ENCODE measurements at regions not wholly inside any gene's neighbourhood (a gene's known extent, or its start where the extent isn't known, plus 50 kb on each side); places are given as distances from the start of the nearest gene placed in this dataset.

- no peak overlapping the region for H3K27ac ChIP-seq
- TF ChIP-seq CTCF (IDR thresholded peaks at IDR 0.05) (no peak), ZFX (IDR thresholded peaks at IDR 0.05; ENCODE audit: borderline replicate concordance) (no peak)
These were observed 129.4 kb upstream of the PAX6 start for GRCh38 chr11:31940371-31941037.

DNA sequence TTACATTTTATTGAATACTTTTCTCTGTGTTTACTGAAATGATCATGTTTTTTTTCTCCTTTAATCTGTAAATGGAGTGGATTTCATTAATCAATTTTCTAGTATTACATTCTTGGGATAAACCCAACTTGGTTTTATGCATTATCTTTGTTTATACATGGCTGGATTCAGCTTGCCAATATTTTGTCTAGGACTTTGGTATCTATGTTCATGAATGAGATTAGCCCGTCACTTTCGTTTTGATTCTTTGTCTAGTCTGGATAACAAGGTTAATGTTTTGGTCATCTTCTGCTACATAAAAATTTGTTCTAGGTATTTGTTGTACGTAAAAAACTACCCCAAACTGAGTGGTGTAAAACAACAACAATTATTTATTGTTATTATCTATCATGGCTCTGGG lies 127.9 kb upstream of the PAX6 start:
- no peak for TF ChIP-seq ZFX (IDR thresholded peaks at IDR 0.05; ENCODE audit: borderline replicate concordance)
- no peak for TF ChIP-seq CTCF (IDR thresholded peaks at IDR 0.05)
- H3K27ac ChIP-seq = no peak overlapping the region

GRCh38 chr11:31936312-31936711 lies 125.2 kb upstream of the PAX6 start:
- no peak overlapping the region for H3K27ac ChIP-seq
- TF ChIP-seq CTCF (IDR thresholded peaks at IDR 0.05) (no peak), ZFX (IDR thresholded peaks at IDR 0.05; ENCODE audit: borderline replicate concordance) (no peak)

- H3K27ac ChIP-seq = no peak overlapping the region
- TF ChIP-seq ZFX (IDR thresholded peaks at IDR 0.05; ENCODE audit: borderline replicate concordance) = no peak
- no peak for TF ChIP-seq CTCF (IDR thresholded peaks at IDR 0.05)
These were observed 121.8 kb upstream of the PAX6 start for GRCh38 chr11:31932879-31933278.

- no peak overlapping the region for H3K27ac ChIP-seq
- no peak for TF ChIP-seq ZFX (IDR thresholded peaks at IDR 0.05; ENCODE audit: borderline replicate concordance)
- no peak for TF ChIP-seq CTCF (IDR thresholded peaks at IDR 0.05)
These were observed 116.9 kb upstream of the PAX6 start for GRCh38 chr11:31927982-31928381.

DNA sequence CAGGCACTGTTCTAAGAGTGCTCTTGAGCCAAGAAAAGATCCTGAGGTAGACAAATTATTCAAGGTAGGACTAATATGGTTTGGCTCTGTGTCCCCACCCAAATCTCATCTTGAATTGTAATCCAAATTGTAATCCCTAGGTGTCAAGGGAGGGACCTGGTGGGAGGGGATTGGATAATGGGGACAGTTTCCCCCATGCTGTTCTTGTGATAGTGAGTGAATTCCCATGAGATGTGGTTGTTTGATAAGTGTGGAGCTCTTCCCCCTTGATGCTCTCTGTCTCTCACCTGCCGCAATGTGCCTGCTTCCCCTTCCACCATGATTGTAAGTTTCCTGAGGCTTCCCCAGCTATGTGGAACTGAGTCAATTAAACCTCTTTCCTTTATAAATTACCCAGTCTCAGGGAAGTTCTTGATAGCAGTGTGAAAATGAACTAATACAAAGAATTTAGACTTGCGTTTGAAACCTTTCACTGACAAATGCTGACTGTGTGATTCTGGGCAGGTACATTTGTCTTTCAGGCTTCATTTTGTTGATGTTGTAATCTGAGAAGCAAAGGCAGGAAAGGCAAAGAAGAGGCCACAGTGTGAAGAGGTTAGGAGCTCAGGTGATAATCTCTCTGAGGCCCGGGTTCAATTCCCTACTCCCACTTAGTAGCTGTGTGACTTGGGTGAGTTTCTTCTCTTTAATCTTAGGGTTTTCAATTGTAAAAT lies 115.8 kb upstream of the PAX6 start:
- no peak overlapping the region for H3K27ac ChIP-seq
- TF ChIP-seq ZFX (IDR thresholded peaks at IDR 0.05; ENCODE audit: borderline replicate concordance) (no peak), CTCF (IDR thresholded peaks at IDR 0.05) (no peak)

- TF ChIP-seq CTCF (IDR thresholded peaks at IDR 0.05) (no peak), ZFX (IDR thresholded peaks at IDR 0.05; ENCODE audit: borderline replicate concordance) (no peak)
- H3K27ac ChIP-seq = no peak overlapping the region
These were observed 115.0 kb upstream of the PAX6 start for GRCh38 chr11:31926106-31926505.

Data from 22Rv1 (cell line).